H1 (cell line): ENCODE measurements at regions not wholly inside any gene's neighbourhood (a gene's known extent, or its start where the extent isn't known, plus 50 kb on each side); places are given as distances from the start of the nearest gene placed in this dataset.

Experiments
- CTCF ChIA-PET: fragments of 300-600 bp; sonication (Branson Sonifier 250); formaldehyde crosslinking; loops from one replicate; lab custom pipeline; 2021; ENCODE audit not compliant: partially characterized antibody; lab: Charles Lee
- POLR2A ChIA-PET: fragments of 300-600 bp; sonication (Branson Sonifier 250); formaldehyde crosslinking; loops from one replicate; lab custom pipeline; 2021; ENCODE audit warnings: inconsistent platforms; ENCODE audit not compliant: partially characterized antibody; lab: Charles Lee
- DNase-seq, 2 experiments: peaks; one replicate each; pipeline versions ENCODE4 v3.0.0 to v3.0.0-alpha.2; 2010 to 2022; ENCODE audit warnings: low spot score in 2 of 2, low read depth in 1 of 2, mixed read lengths in 1 of 2
- FAIRE-seq: peaks from 2 replicates; lab custom pipeline; 2011; peaks lifted over from hg19 to GRCh38; lab: Jason Lieb, UNC
- H2AFZ ChIP-seq: 2 replicates; pipeline ENCODE4 v1.8.1; 2012; ENCODE audit warnings: low read length, inconsistent platforms
- H2AK5ac ChIP-seq: 2 replicates; pipeline ENCODE4 v1.6.1; 2013; ENCODE audit warnings: low read depth, low read length
- H2BK120ac ChIP-seq: replicated peaks from 2 replicates; pipeline ENCODE3; 2013; ENCODE audit warnings: low read depth, low read length, inconsistent platforms
- H2BK12ac ChIP-seq: 2 replicates; pipeline ENCODE4 v1.6.1; 2013; ENCODE audit warnings: low read depth, low read length
- H2BK15ac ChIP-seq: 2 replicates; pipeline ENCODE4 v1.6.1; 2013; ENCODE audit warnings: low read length
- H2BK20ac ChIP-seq: 2 replicates; pipeline ENCODE4 v1.6.1; 2013; ENCODE audit warnings: low read length
- H2BK5ac ChIP-seq: 2 replicates; pipeline ENCODE4 v1.6.1; 2013; ENCODE audit warnings: low read depth, low read length
- H3K14ac ChIP-seq: 2 replicates; pipeline ENCODE4 v1.6.1; 2013; ENCODE audit warnings: inconsistent platforms; ENCODE audit not compliant: insufficient read length
- H3K18ac ChIP-seq: 2 replicates; pipeline ENCODE4 v1.6.1; 2013; ENCODE audit warnings: low read length; ENCODE audit errors: extremely low read depth
- H3K23ac ChIP-seq: 2 replicates; pipeline ENCODE4 v1.6.1; 2013; ENCODE audit warnings: inconsistent platforms; ENCODE audit not compliant: insufficient read length
- H3K23me2 ChIP-seq: 2 replicates; pipeline ENCODE4 v1.6.1; 2013; ENCODE audit warnings: low read depth, low read length
- H3K27ac ChIP-seq: 2 replicates; pipeline ENCODE4 v1.6.1; 2011; ENCODE audit warnings: low read depth, low read length, inconsistent platforms
- H3K27me3 ChIP-seq, 4 experiments: replicated peaks in 1 of 4; 1 replicate in 1 of 4; 2 replicates in 3 of 4; pipeline versions ENCODE4 v1.6.1 to v1.8.1; 2011 to 2013; ENCODE audit warnings: low read length in 3 of 4, mild to moderate bottlenecking in 3 of 4, inconsistent platforms in 2 of 4, mixed read lengths in 2 of 4, moderate library complexity in 1 of 4; ENCODE audit not compliant: control insufficient read depth in 3 of 4, insufficient read depth in 3 of 4; ENCODE audit errors: extremely low read depth in 1 of 4
- H3K36me3 ChIP-seq, 4 experiments: 2 replicates each; pipeline versions ENCODE4 v1.6.1 to v1.8.1; 2011 to 2013; ENCODE audit warnings: mild to moderate bottlenecking in 4 of 4, low read length in 3 of 4, moderate library complexity in 2 of 4, control low read depth in 1 of 4, inconsistent platforms in 1 of 4; ENCODE audit not compliant: insufficient read depth in 4 of 4, control insufficient read depth in 2 of 4
- H3K4ac ChIP-seq: replicated peaks from 2 replicates; pipeline ENCODE3; 2013; ENCODE audit warnings: low read length, low read depth, mixed read lengths, inconsistent platforms; ENCODE audit not compliant: insufficient read length
- H3K4me1 ChIP-seq, 4 experiments: replicated peaks in 1 of 4; 1 replicate in 1 of 4; 2 replicates in 3 of 4; pipeline versions ENCODE4 v1.6.1 to v1.8.1; 2011 to 2013; ENCODE audit warnings: low read length in 3 of 4, inconsistent platforms in 2 of 4, mixed read lengths in 1 of 4; ENCODE audit not compliant: insufficient read depth in 4 of 4, control insufficient read depth in 3 of 4
- H3K4me2 ChIP-seq, 2 experiments: 2 replicates each; pipeline versions ENCODE4 v1.6.1 to v1.8.1; 2011 to 2013; ENCODE audit warnings: low read depth in 2 of 2, low read length in 2 of 2, control low read depth in 1 of 2, inconsistent platforms in 1 of 2, mild to moderate bottlenecking in 1 of 2; ENCODE audit not compliant: insufficient read depth in 1 of 2
- H3K4me3 ChIP-seq, 4 experiments: fragments of 200-600, 300-600 bp in 1 of 4; sonication (generic), shearing (Covaris generic), sonication (Bioruptor Twin) in 1 of 4; 2 replicates each; pipeline versions ENCODE4 v1.5.1 to v1.8.1; 2011 to 2016; ENCODE audit warnings: low read length in 4 of 4, low read depth in 3 of 4, control low read depth in 2 of 4, inconsistent platforms in 2 of 4, mild to moderate bottlenecking in 2 of 4, mixed read lengths in 1 of 4, moderate library complexity in 1 of 4; ENCODE audit not compliant: insufficient read depth in 2 of 4; ENCODE audit errors: extremely low read depth in 1 of 4
- H3K56ac ChIP-seq: replicated peaks from 2 replicates; pipeline ENCODE3; 2013; ENCODE audit warnings: low read depth, mild to moderate bottlenecking, mixed read lengths, low read length, inconsistent platforms; ENCODE audit not compliant: insufficient read length
- H3K79me1 ChIP-seq: 2 replicates; pipeline ENCODE4 v1.6.1; 2013; ENCODE audit warnings: low read depth, low read length, control low read depth
- H3K79me2 ChIP-seq, 2 experiments: 2 replicates each; pipeline versions ENCODE4 v1.6.1 to v1.8.1; 2012 to 2013; ENCODE audit warnings: low read length in 2 of 2, mild to moderate bottlenecking in 2 of 2, inconsistent platforms in 1 of 2; ENCODE audit not compliant: insufficient read depth in 2 of 2, control insufficient read depth in 1 of 2
- H3K9ac ChIP-seq, 4 experiments: replicated peaks in 1 of 4; 1 replicate in 1 of 4; 2 replicates in 3 of 4; pipeline versions ENCODE4 v1.6.1 to v1.8.1; 2011 to 2013; ENCODE audit warnings: low read depth in 3 of 4, low read length in 3 of 4, control low read depth in 2 of 4, mild to moderate bottlenecking in 2 of 4, moderate library complexity in 2 of 4, inconsistent platforms in 1 of 4; ENCODE audit errors: extremely low read depth in 1 of 4
- H3K9me3 ChIP-seq, 2 experiments: 2 replicates each; pipeline versions ENCODE4 v1.6.1 to v1.8.1; 2012 to 2013; ENCODE audit warnings: mild to moderate bottlenecking in 2 of 2, moderate library complexity in 2 of 2, control low read depth in 1 of 2, inconsistent platforms in 1 of 2, low read depth in 1 of 2, low read length in 1 of 2, mixed read lengths in 1 of 2; ENCODE audit not compliant: insufficient read depth in 2 of 2
- H4K20me1 ChIP-seq, 2 experiments: replicated peaks in 1 of 2; 2 replicates each; pipeline versions ENCODE3 to v1.8.1; 2011 to 2013; ENCODE audit warnings: inconsistent platforms in 2 of 2, low read length in 2 of 2, mild to moderate bottlenecking in 1 of 2; ENCODE audit not compliant: insufficient read depth in 2 of 2, control insufficient read depth in 1 of 2
- H4K5ac ChIP-seq: 2 replicates; pipeline ENCODE4 v1.6.1; 2013; ENCODE audit warnings: low read length, low read depth, mixed read lengths, inconsistent platforms; ENCODE audit not compliant: insufficient read length
- H4K8ac ChIP-seq: 2 replicates; pipeline ENCODE4 v1.8.0; 2013; ENCODE audit warnings: mild to moderate bottlenecking, moderate library complexity, low read length, inconsistent platforms; ENCODE audit not compliant: insufficient read depth; ENCODE audit errors: extremely low read depth
- H4K91ac ChIP-seq: replicated peaks from 2 replicates; pipeline ENCODE3; 2013; ENCODE audit warnings: low read length, mixed read lengths, inconsistent platforms; ENCODE audit not compliant: insufficient read length
- BRCA1 ChIP-seq: IDR thresholded peaks from 2 replicates; pipeline ENCODE4 v1.6.1; 2012; ENCODE audit warnings: low read depth, low read length, improper control_type of control experiment
- CREB1 ChIP-seq: IDR thresholded peaks from 2 replicates; pipeline ENCODE4 v1.6.1; 2012; ENCODE audit warnings: inconsistent platforms
- CTCF ChIP-seq, 3 experiments: IDR thresholded peaks; 1 replicate in 2 of 3; 2 replicates in 1 of 3; pipeline versions ENCODE4 v1.5.1 to v1.6.1; 2011; ENCODE audit warnings: low read length in 3 of 3, mild to moderate bottlenecking in 3 of 3, inconsistent platforms in 2 of 3, low read depth in 1 of 3, moderate library complexity in 1 of 3; ENCODE audit not compliant: insufficient read depth in 1 of 3; ENCODE audit errors: control extremely low read depth in 1 of 3
- HDAC6 ChIP-seq: IDR thresholded peaks from one replicate; pipeline ENCODE4 v1.7.1; 2012; ENCODE audit warnings: low read depth, mild to moderate bottlenecking, inconsistent platforms, low read length, moderate library complexity
- KDM5A ChIP-seq: fragments of 200-600 bp; IDR thresholded peaks from 2 replicates; pipeline ENCODE4 v1.7.1; 2012; ENCODE audit warnings: mild to moderate bottlenecking, low read length, inconsistent platforms, mixed read lengths
- SIRT6 ChIP-seq: IDR thresholded peaks from one replicate; pipeline ENCODE4 v1.7.1; 2012; ENCODE audit warnings: low read length, inconsistent platforms
- TBP ChIP-seq: IDR thresholded peaks from 2 replicates; pipeline ENCODE4 v1.6.1; 2011; ENCODE audit warnings: low read depth, low read length, improper control_type of control experiment
- WGBS, 2 experiments: shearing (Covaris generic) in 1 of 2; methylation state at CpG; one replicate each; pipeline versions ENCODE4 v1.1.6 to v1.1.7; 2013 to 2015; ENCODE audit warnings: low lambda C conversion rate in 2 of 2, mixed read lengths in 2 of 2, inconsistent platforms in 1 of 2, low coverage in 1 of 2, missing lambda C conversion rate in 1 of 2; ENCODE audit not compliant: insufficient replicate concordance in 2 of 2, insufficient coverage in 1 of 2, insufficient read length in 1 of 2; ENCODE audit errors: extremely low coverage in 1 of 2, missing lambda C conversion rate in 1 of 2; 5-methylcytosine and 5-hydroxymethylcytosine counted together

- CTCF ChIA-PET: no interaction called here
Observed at GRCh38 chr7:24113506-24113905, 170.5 kb upstream of the NPY start.

More at GRCh38 chr7:24113506-24113905, 170.5 kb upstream of the NPY start:
- Histone ChIP-seq H3K9ac (no peak overlapping the region), H4K5ac (no peak overlapping the region), H3K27ac (no peak overlapping the region), H2AK5ac (no peak overlapping the region), H2BK12ac (no peak overlapping the region), H3K36me3 (no peaks in the 10 kb centered on the region), H2BK5ac (no peak overlapping the region), H4K91ac (no peak overlapping the region), H3K27me3 (no peaks in the 10 kb centered on the region), H3K18ac (no peak overlapping the region), H3K23ac (no peak overlapping the region), H2BK15ac (no peak overlapping the region), H3K4me2 (no peak overlapping the region), H3K4me3 (no peak overlapping the region), H3K79me2 (no peaks in the 10 kb centered on the region), H4K8ac (no peak overlapping the region), H3K9me3 (no peaks in the 10 kb centered on the region; a peak in 1 of 4 replicates), H3K4me1 (0 out of 7 replicates have a peak, but pooled peaks cover 0 to 3% (median 0%) of the 10 kb centered on the region in 4 experiments), H3K14ac (no peak overlapping the region), H3K56ac (no peak overlapping the region), H4K20me1 (no peaks in the 10 kb centered on the region), H2BK20ac (no peak overlapping the region), H2BK120ac (no peak overlapping the region), H3K23me2 (no peaks in the 10 kb centered on the region), H3K79me1 (no peaks in the 10 kb centered on the region), H2AFZ (peak overlapping the region; percentile 69; the same call in 1 of the 2 replicates), H3K4ac (no peak overlapping the region)
- no peak for DNase-seq
- 89% methylated on average over 7 of the region's 7 CpGs; no CpG with 5 or more reads in 1 of the 2 experiments for WGBS, 2 experiments
- POLR2A ChIA-PET: no interaction called here
- no peak for FAIRE-seq
- no peak for TF ChIP-seq CREB1
- TF ChIP-seq BRCA1: no peak
- no peak for TF ChIP-seq TBP
- TF ChIP-seq KDM5A: no peak
- TF ChIP-seq HDAC6: no peak
- TF ChIP-seq CTCF (IDR thresholded peaks at IDR 0.05; ENCODE audit: control extremely low read depth in 1 of 3, insufficient read depth in 1 of 3, low read depth in 1 of 3, low read length in 3 of 3): no peak
- TF ChIP-seq SIRT6: no peak
